ENCODE measurements at regions not wholly inside any gene's neighbourhood (a gene's known extent, or its start where the extent isn't known, plus 50 kb on each side); places are given as distances from the start of the nearest gene placed in this dataset.

GRCh38 chr12:93167841-93168492 lies 209.8 kb upstream of the NUDT4 start:
- Histone ChIP-seq H3K36me3 (no peaks in the 10 kb centered on the region), H3K4me3 (peak overlapping the region; percentile 24 to 49 (median 48)), H3K9me3 (no peaks in the 10 kb centered on the region), H3K4me1 (no peaks in the 10 kb centered on the region), H3K27me3 (no peaks in the 10 kb centered on the region), H3K27ac (no peak overlapping the region)
- DNase-seq (ENCODE audit: low spot score in 2 of 2) = no peak
- intact Hi-C loops (cut with DNase I; ENCODE audit: low total_unique reads) = no loop called here
- TF ChIP-seq POLR2A (IDR thresholded peaks at IDR 0.05) (no peak), POLR2AphosphoS5 (IDR thresholded peaks at IDR 0.05) (no peak), CTCF (IDR thresholded peaks at IDR 0.05) (no peak)

- H3K4me3 ChIP-seq = peak overlapping the region in 2 of 3 donors; percentile 48 to 49
- no peak for TF ChIP-seq CTCF (IDR thresholded peaks at IDR 0.05)
- no peak for TF ChIP-seq POLR2AphosphoS5 (IDR thresholded peaks at IDR 0.05)
- intact Hi-C loops (cut with DNase I; ENCODE audit: low total_unique reads) = no loop called here
- no peaks in the 10 kb centered on the region for H3K4me1 ChIP-seq
- H3K9me3 ChIP-seq = no peaks in the 10 kb centered on the region
- no peak overlapping the region for H3K27ac ChIP-seq
- H3K27me3 ChIP-seq = no peaks in the 10 kb centered on the region
- H3K36me3 ChIP-seq = no peaks in the 10 kb centered on the region
- no peak for DNase-seq (ENCODE audit: low spot score in 2 of 2)
Measured at GRCh38 chr12:93168751-93169150, 209.0 kb upstream of the NUDT4 start.

- no peaks in the 10 kb centered on the region for H3K9me3 ChIP-seq
- H3K4me3 ChIP-seq = no peak overlapping the region
- H3K36me3 ChIP-seq = no peaks in the 10 kb centered on the region
- no peaks in the 10 kb centered on the region for H3K27me3 ChIP-seq
- H3K4me1 ChIP-seq = no peaks in the 10 kb centered on the region
- no peak overlapping the region for H3K27ac ChIP-seq
- TF ChIP-seq CTCF (IDR thresholded peaks at IDR 0.05) (no peak), POLR2AphosphoS5 (IDR thresholded peaks at IDR 0.05) (no peak), POLR2A (IDR thresholded peaks at IDR 0.05) (no peak)
- intact Hi-C loops (cut with DNase I; ENCODE audit: low total_unique reads) = no loop called here
- DNase-seq (ENCODE audit: low spot score in 2 of 2) = no peak
Measured at GRCh38 chr12:93169536-93169935, 208.2 kb upstream of the NUDT4 start.

DNA sequence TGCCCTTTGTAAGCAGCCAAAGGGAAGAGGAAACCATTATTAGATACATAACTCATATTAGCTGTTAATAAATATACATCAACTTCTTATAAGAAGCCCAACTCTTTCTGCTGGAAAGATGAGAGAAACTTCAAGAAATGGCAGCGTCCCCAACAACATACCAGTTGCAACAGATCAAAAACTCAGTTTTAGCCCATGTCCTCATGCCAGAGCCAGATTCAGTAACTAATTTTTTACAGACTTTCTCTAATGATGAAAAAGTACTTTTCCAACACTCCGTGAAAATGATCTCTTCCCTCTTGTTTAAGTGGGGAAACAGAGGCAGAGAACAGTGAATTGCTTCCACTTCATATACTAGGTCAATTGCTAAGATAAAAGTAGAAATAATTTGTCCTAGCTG lies 206.8 kb upstream of the NUDT4 start:
- Histone ChIP-seq H3K4me1 (no peaks in the 10 kb centered on the region), H3K27ac (no peak overlapping the region), H3K27me3 (no peaks in the 10 kb centered on the region), H3K36me3 (no peaks in the 10 kb centered on the region), H3K9me3 (no peaks in the 10 kb centered on the region), H3K4me3 (no peak overlapping the region)
- intact Hi-C loops (cut with DNase I; ENCODE audit: low total_unique reads) = no loop called here
- TF ChIP-seq CTCF (IDR thresholded peaks at IDR 0.05) (no peak), POLR2AphosphoS5 (IDR thresholded peaks at IDR 0.05) (no peak), POLR2A (IDR thresholded peaks at IDR 0.05) (no peak)
- DNase-seq (ENCODE audit: low spot score in 2 of 2) = no peak

GRCh38 chr12:93173178-93173957 lies 204.4 kb upstream of the NUDT4 start:
- H3K36me3 ChIP-seq = no peaks in the 10 kb centered on the region
- no peak for TF ChIP-seq POLR2AphosphoS5 (IDR thresholded peaks at IDR 0.05)
- TF ChIP-seq POLR2A (IDR thresholded peaks at IDR 0.05) = no peak
- TF ChIP-seq CTCF (IDR thresholded peaks at IDR 0.05) = no peak
- intact Hi-C loops (cut with DNase I; ENCODE audit: low total_unique reads) = no loop called here
- H3K27ac ChIP-seq = peak overlapping the region in 1 of 2 donors; percentile 52
- no peaks in the 10 kb centered on the region for H3K4me1 ChIP-seq
- no peaks in the 10 kb centered on the region for H3K27me3 ChIP-seq
- no peaks in the 10 kb centered on the region for H3K9me3 ChIP-seq
- no peak overlapping the region for H3K4me3 ChIP-seq
- DNase-seq (ENCODE audit: low spot score in 2 of 2) = no peak

All from breast epithelium (tissue), 4 donors.